ENCODE measurements at regions not wholly inside any gene's neighbourhood (a gene's known extent, or its start where the extent isn't known, plus 50 kb on each side); places are given as distances from the start of the nearest gene placed in this dataset.

GRCh38 chrX:1031521-1032430 is 180.7 kb downstream of the CRLF2 start (continued):
- no peak for TF ChIP-seq CHD7 (IDR thresholded peaks at IDR 0.05; ENCODE audit: insufficient replicate concordance, low read length)
- TF ChIP-seq ASH2L (IDR thresholded peaks at IDR 0.05; ENCODE audit: low read length) = no peak

Measured in H1 (cell line).